Fibroblast of villous mesenchyme (primary cell): ENCODE measurements at regions not wholly inside any gene's neighbourhood (a gene's known extent, or its start where the extent isn't known, plus 50 kb on each side); places are given as distances from the start of the nearest gene placed in this dataset.
"Not testable (repeated sequence)": the region's sequence is repeated elsewhere in the genome, so short reads cannot be mapped to it uniquely, and the experiment has no call there.

Experiments used
- DNase-seq: peaks from one replicate; pipeline ENCODE4 v3.0.0-alpha.2; 2010; ENCODE audit warnings: low read depth
- H3K4me3 ChIP-seq: 2 replicates; pipeline ENCODE4 v1.5.1; 2011; ENCODE audit warnings: low read depth, mild to moderate bottlenecking, low read length
- CTCF ChIP-seq: IDR thresholded peaks from 2 replicates; pipeline ENCODE4 v1.5.1; 2012; ENCODE audit warnings: low read depth, mild to moderate bottlenecking, low read length; ENCODE audit not compliant: insufficient read depth

GRCh38 chr3:64440498-64440897 lies 215.2 kb upstream of the PRICKLE2 start:
- no peak overlapping the region for H3K4me3 ChIP-seq
- no peak for TF ChIP-seq CTCF
- peak; percentile 95 for DNase-seq

- H3K4me3 ChIP-seq = no peak overlapping the region
- no peak for TF ChIP-seq CTCF
- DNase-seq = no peak
These were observed 213.5 kb upstream of the PRICKLE2 start for GRCh38 chr3:64438812-64439211.

- H3K4me3 ChIP-seq = no peak overlapping the region
- DNase-seq = no peak
- no peak for TF ChIP-seq CTCF
These were observed 212.8 kb upstream of the PRICKLE2 start for GRCh38 chr3:64438066-64438465.

- DNase-seq = no peak
These were observed 211.9 kb upstream of the PRICKLE2 start for GRCh38 chr3:64437131-64437530.

GRCh38 chr3:64435023-64435422 lies 209.8 kb upstream of the PRICKLE2 start:
- H3K4me3 ChIP-seq, DNase-seq: not testable (repeated sequence)

More at GRCh38 chr3:64437131-64437530, 211.9 kb upstream of the PRICKLE2 start:
- TF ChIP-seq CTCF = no peak
- H3K4me3 ChIP-seq = no peak overlapping the region

GRCh38 chr3:64432870-64433269 lies 207.6 kb upstream of the PRICKLE2 start:
- no peak for TF ChIP-seq CTCF
- H3K4me3 ChIP-seq = no peak overlapping the region
- DNase-seq = no peak

- DNase-seq = no peak
- TF ChIP-seq CTCF = no peak
- no peak overlapping the region for H3K4me3 ChIP-seq
These were observed 206.3 kb upstream of the PRICKLE2 start for GRCh38 chr3:64431526-64432091.
